Epithelial cell of esophagus (primary cell): ENCODE measurements at regions not wholly inside any gene's neighbourhood (a gene's known extent, or its start where the extent isn't known, plus 50 kb on each side); places are given as distances from the start of the nearest gene placed in this dataset.

Experiments used
- DNase-seq: peaks from one replicate; pipeline ENCODE4 v3.0.0; 2010; ENCODE audit warnings: low read depth
- H3K4me3 ChIP-seq: 2 replicates; pipeline ENCODE4 v1.5.1; 2011; ENCODE audit warnings: mild to moderate bottlenecking, low read length, control low read depth
- CTCF ChIP-seq: IDR thresholded peaks from 2 replicates; pipeline ENCODE4 v1.5.1; 2011; ENCODE audit warnings: low read depth, mild to moderate bottlenecking, low read length, control low read depth, inconsistent platforms; ENCODE audit not compliant: insufficient read depth; ENCODE audit errors: missing control alignments

- H3K4me3 ChIP-seq = no peak overlapping the region
- no peak for TF ChIP-seq CTCF
- DNase-seq = no peak
Observed at GRCh38 chr16:73150786-73151185, 102.9 kb upstream of the ZFHX3 start.

GRCh38 chr16:73149334-73149733 is 101.4 kb upstream of the ZFHX3 start:
- no peak for DNase-seq
- TF ChIP-seq CTCF = no peak
- H3K4me3 ChIP-seq = no peak overlapping the region

- no peak overlapping the region for H3K4me3 ChIP-seq
- TF ChIP-seq CTCF = no peak
Observed at GRCh38 chr16:73147958-73148357, 100.0 kb upstream of the ZFHX3 start.

GRCh38 chr16:73145166-73145880 is 97.4 kb upstream of the ZFHX3 start:
- TF ChIP-seq CTCF = no peak
- no peak overlapping the region for H3K4me3 ChIP-seq
- DNase-seq = no peak

More at GRCh38 chr16:73147958-73148357, 100.0 kb upstream of the ZFHX3 start:
- no peak for DNase-seq

- no peak overlapping the region for H3K4me3 ChIP-seq
- TF ChIP-seq CTCF = no peak
- DNase-seq = no peak
Observed at GRCh38 chr16:73143576-73144422, 95.9 kb upstream of the ZFHX3 start.

GRCh38 chr16:73143002-73143401 is 95.1 kb upstream of the ZFHX3 start:
- H3K4me3 ChIP-seq = no peak overlapping the region
- TF ChIP-seq CTCF = no peak
- no peak for DNase-seq
